GM18526 (cell line): ENCODE measurements at regions not wholly inside any gene's neighbourhood (a gene's known extent, or its start where the extent isn't known, plus 50 kb on each side); places are given as distances from the start of the nearest gene placed in this dataset.

ENCODE experiments used
- POLR2A ChIP-seq: IDR thresholded peaks from 3 replicates; pipeline ENCODE4 v1.6.1; 2011; ENCODE audit not compliant: insufficient read length; ENCODE audit errors: extremely low read depth

- TF ChIP-seq POLR2A, result no peak
These were observed 81.0 kb upstream of the PLEKHG7 start for GRCh38 chr12:92621833-92622232.

GRCh38 chr12:92621312-92621711 is 81.5 kb upstream of the PLEKHG7 start:
- TF ChIP-seq POLR2A, result no peak

- no peak for TF ChIP-seq POLR2A
These were observed 82.8 kb upstream of the PLEKHG7 start for GRCh38 chr12:92619730-92620684.

- TF ChIP-seq POLR2A, result no peak
These were observed 83.8 kb upstream of the PLEKHG7 start for GRCh38 chr12:92619026-92619425.

GRCh38 chr12:92615703-92616102 is 87.1 kb upstream of the PLEKHG7 start:
- TF ChIP-seq POLR2A, result no peak

- no peak for TF ChIP-seq POLR2A
These were observed 87.7 kb upstream of the PLEKHG7 start for GRCh38 chr12:92615086-92615485.

- no peak for TF ChIP-seq POLR2A
These were observed 88.3 kb upstream of the PLEKHG7 start for GRCh38 chr12:92614502-92614901.

GRCh38 chr12:92614001-92614400 is 88.8 kb upstream of the PLEKHG7 start:
- no peak for TF ChIP-seq POLR2A

- no peak for TF ChIP-seq POLR2A
These were observed 90.2 kb upstream of the PLEKHG7 start for GRCh38 chr12:92612611-92613010.

GRCh38 chr12:92608151-92609091 is 94.4 kb upstream of the PLEKHG7 start:
- no peak for TF ChIP-seq POLR2A

- TF ChIP-seq POLR2A, result no peak
These were observed 95.8 kb upstream of the PLEKHG7 start for GRCh38 chr12:92606956-92607355.

- TF ChIP-seq POLR2A, result no peak
These were observed 97.1 kb upstream of the PLEKHG7 start for GRCh38 chr12:92605621-92606170.

GRCh38 chr12:92604786-92605185 is 98.0 kb upstream of the PLEKHG7 start:
- TF ChIP-seq POLR2A, result no peak

- TF ChIP-seq POLR2A, result no peak
These were observed 98.9 kb upstream of the PLEKHG7 start for GRCh38 chr12:92603741-92604432.
